ENCODE measurements at regions not wholly inside any gene's neighbourhood (a gene's known extent, or its start where the extent isn't known, plus 50 kb on each side); places are given as distances from the start of the nearest gene placed in this dataset.

- no peak for TF ChIP-seq CTCF (IDR thresholded peaks at IDR 0.05; ENCODE audit: insufficient read depth, low read length, poor library complexity, severe bottlenecking)
- no peak for TF ChIP-seq EZH2phosphoT487 (conservative IDR thresholded peaks at IDR 0.05; ENCODE audit: low read length)
Measured at GRCh38 chr2:203621981-203622515, 84.4 kb upstream of the CD28 start.

All from SU-DHL-6 (cell line).